ENCODE measurements at regions not wholly inside any gene's neighbourhood (a gene's known extent, or its start where the extent isn't known, plus 50 kb on each side); places are given as distances from the start of the nearest gene placed in this dataset.

- no peaks in the 10 kb centered on the region for H3K27me3 ChIP-seq
- TF ChIP-seq POLR2AphosphoS5 (IDR thresholded peaks at IDR 0.05) (no peak), EP300 (IDR thresholded peaks at IDR 0.05) (no peak), POLR2A (IDR thresholded peaks at IDR 0.05) (no peak)
- TF ChIP-seq, protein P1, sequence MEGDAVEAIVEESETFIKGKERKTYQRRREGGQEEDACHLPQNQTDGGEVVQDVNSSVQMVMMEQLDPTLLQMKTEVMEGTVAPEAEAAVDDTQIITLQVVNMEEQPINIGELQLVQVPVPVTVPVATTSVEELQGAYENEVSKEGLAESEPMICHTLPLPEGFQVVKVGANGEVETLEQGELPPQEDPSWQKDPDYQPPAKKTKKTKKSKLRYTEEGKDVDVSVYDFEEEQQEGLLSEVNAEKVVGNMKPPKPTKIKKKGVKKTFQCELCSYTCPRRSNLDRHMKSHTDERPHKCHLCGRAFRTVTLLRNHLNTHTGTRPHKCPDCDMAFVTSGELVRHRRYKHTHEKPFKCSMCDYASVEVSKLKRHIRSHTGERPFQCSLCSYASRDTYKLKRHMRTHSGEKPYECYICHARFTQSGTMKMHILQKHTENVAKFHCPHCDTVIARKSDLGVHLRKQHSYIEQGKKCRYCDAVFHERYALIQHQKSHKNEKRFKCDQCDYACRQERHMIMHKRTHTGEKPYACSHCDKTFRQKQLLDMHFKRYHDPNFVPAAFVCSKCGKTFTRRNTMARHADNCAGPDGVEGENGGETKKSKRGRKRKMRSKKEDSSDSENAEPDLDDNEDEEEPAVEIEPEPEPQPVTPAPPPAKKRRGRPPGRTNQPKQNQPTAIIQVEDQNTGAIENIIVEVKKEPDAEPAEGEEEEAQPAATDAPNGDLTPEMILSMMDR (IDR thresholded peaks at IDR 0.05), result no peak
- peaks cover 0 to under 1% (median 0%) of the 10 kb centered on the region in 4 donors for H3K9me3 ChIP-seq
- H3K36me3 ChIP-seq, result no peaks in the 10 kb centered on the region
- no peak overlapping the region for H3K27ac ChIP-seq
- no peak for DNase-seq
- no peaks in the 10 kb centered on the region for H3K4me1 ChIP-seq
- intact Hi-C loops (cut with DNase I; ENCODE audit: low total_unique reads), result no loop called here
- no peak overlapping the region for H3K4me3 ChIP-seq
Measured at GRCh38 chr16:60563166-60563565, 1473.1 kb downstream of the CDH8 start.

DNA sequence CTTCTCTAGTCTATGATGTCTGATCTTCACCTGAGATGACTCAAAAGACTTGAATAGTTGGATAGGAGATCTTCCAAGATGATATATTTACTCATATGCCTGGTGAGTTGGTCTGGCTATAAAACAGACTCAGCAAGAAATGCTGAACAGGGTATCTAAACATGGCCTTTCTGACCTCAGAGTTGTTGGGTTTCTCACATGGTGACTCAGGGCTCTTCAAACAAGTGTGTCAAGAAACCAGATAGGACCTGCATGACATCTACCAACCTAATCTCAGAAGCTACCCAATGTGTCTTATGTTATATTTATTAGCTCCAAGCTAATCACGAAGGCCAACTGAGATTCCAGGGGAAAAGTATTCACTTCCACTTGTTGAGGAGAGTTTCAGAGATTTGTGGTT lies 1477.3 kb downstream of the CDH8 start:
- intact Hi-C loops (cut with DNase I; ENCODE audit: low total_unique reads), result no loop called here
- no peak for TF ChIP-seq EP300 (IDR thresholded peaks at IDR 0.05)
- TF ChIP-seq POLR2AphosphoS5 (IDR thresholded peaks at IDR 0.05), result no peak
- TF ChIP-seq POLR2A (IDR thresholded peaks at IDR 0.05), result no peak
- TF ChIP-seq, protein P1 (IDR thresholded peaks at IDR 0.05), result no peak
- WGBS, 5 donors, result 56 to 75% (median 72%) methylated on average over 1 of the region's 1 CpG

GRCh38 chr16:60553090-60553757 lies 1483.0 kb downstream of the CDH8 start:
- Histone ChIP-seq H3K27me3 (no peaks in the 10 kb centered on the region), H3K4me1 (no peaks in the 10 kb centered on the region), H3K4me3 (no peak overlapping the region), H3K27ac (no peak overlapping the region), H3K9me3 (no peaks in the 10 kb centered on the region), H3K36me3 (no peaks in the 10 kb centered on the region)
- intact Hi-C loops (cut with DNase I; ENCODE audit: low total_unique reads), result no loop called here
- TF ChIP-seq, protein P1 (IDR thresholded peaks at IDR 0.05), result no peak
- TF ChIP-seq POLR2AphosphoS5 (IDR thresholded peaks at IDR 0.05), result no peak
- TF ChIP-seq POLR2A (IDR thresholded peaks at IDR 0.05), result no peak
- no peak for TF ChIP-seq EP300 (IDR thresholded peaks at IDR 0.05)
- DNase-seq, result no peak
- WGBS, 5 donors, result 63 to 81% (median 69%) methylated on average over 3 of the region's 3 CpGs

More for the DNA sequence above, 1477.3 kb downstream of the CDH8 start:
- Histone ChIP-seq H3K9me3 (no peaks in the 10 kb centered on the region), H3K27me3 (no peaks in the 10 kb centered on the region), H3K36me3 (no peaks in the 10 kb centered on the region), H3K4me1 (no peaks in the 10 kb centered on the region), H3K4me3 (no peak overlapping the region), H3K27ac (no peak overlapping the region)
- no peak for DNase-seq

GRCh38 chr16:60541535-60541934 lies 1494.7 kb downstream of the CDH8 start:
- Histone ChIP-seq H3K36me3 (no peaks in the 10 kb centered on the region), H3K9me3 (peaks cover 0 to 13% (median 0%) of the 10 kb centered on the region in 4 donors), H3K4me3 (no peak overlapping the region), H3K27ac (no peak overlapping the region), H3K27me3 (no peaks in the 10 kb centered on the region), H3K4me1 (no peaks in the 10 kb centered on the region)
- WGBS, 5 donors, result 59 to 69% (median 60%) methylated on average over 1 of the region's 1 CpG
- DNase-seq, result peak in 1 of 2 donors; percentile 9
- intact Hi-C loops (cut with DNase I; ENCODE audit: low total_unique reads), result no loop called here
- TF ChIP-seq EP300 (IDR thresholded peaks at IDR 0.05), result no peak
- no peak for TF ChIP-seq POLR2A (IDR thresholded peaks at IDR 0.05)
- TF ChIP-seq, protein P1 (IDR thresholded peaks at IDR 0.05), result no peak
- no peak for TF ChIP-seq POLR2AphosphoS5 (IDR thresholded peaks at IDR 0.05)

Data from stomach (tissue), 8 donors.